Lung (tissue), 11 donors: ENCODE measurements at regions not wholly inside any gene's neighbourhood (a gene's known extent, or its start where the extent isn't known, plus 50 kb on each side); places are given as distances from the start of the nearest gene placed in this dataset.

Experiments used
- ATAC-seq: fragments of 200-7000 bp; cut with Tn5 transposase; one replicate; pipeline ENCODE4 v1.9.1; 2020; ENCODE audit warnings: moderate number of reproducible peaks; ENCODE audit not compliant: insufficient read depth, low FRiP score
- DNase-seq, 3 donors: peaks; one replicate each; pipeline ENCODE4 v3.0.0-alpha.2; 2013 to 2017
- H3K27ac ChIP-seq, 2 donors: one replicate each; pipeline ENCODE4 v1.5.1; 2013; ENCODE audit warnings: mild to moderate bottlenecking in 2 of 2, moderate library complexity in 2 of 2, control low read depth in 1 of 2, inconsistent platforms in 1 of 2, low read depth in 1 of 2, low read length in 1 of 2
- H3K27me3 ChIP-seq, 3 donors: one replicate each; pipeline ENCODE4 v1.5.1; 2013; ENCODE audit warnings: low read length in 2 of 3; ENCODE audit not compliant: control insufficient read depth in 3 of 3, insufficient read depth in 3 of 3
- H3K36me3 ChIP-seq, 4 donors: one replicate each; pipeline ENCODE4 v1.5.1; 2013; ENCODE audit warnings: low read length in 4 of 4, mild to moderate bottlenecking in 1 of 4, moderate library complexity in 1 of 4; ENCODE audit not compliant: control insufficient read depth in 4 of 4, insufficient read depth in 4 of 4
- H3K4me1 ChIP-seq, 5 donors: one replicate each; pipeline ENCODE4 v1.5.1; 2013; ENCODE audit warnings: low read length in 5 of 5, mild to moderate bottlenecking in 2 of 5, moderate library complexity in 1 of 5; ENCODE audit not compliant: control insufficient read depth in 5 of 5, insufficient read depth in 5 of 5
- H3K4me3 ChIP-seq: one replicate; pipeline ENCODE4 v1.5.1; 2013; ENCODE audit warnings: mild to moderate bottlenecking, control low read depth, moderate library complexity
- H3K9ac ChIP-seq, 2 donors: one replicate each; pipeline ENCODE4 v1.5.1; 2013; ENCODE audit warnings: low read length in 2 of 2, control low read depth in 1 of 2; ENCODE audit not compliant: insufficient read depth in 1 of 2
- H3K9me3 ChIP-seq, 4 donors: one replicate each; pipeline ENCODE4 v1.5.1; 2013; ENCODE audit warnings: low read length in 3 of 4, mild to moderate bottlenecking in 1 of 4, moderate library complexity in 1 of 4; ENCODE audit not compliant: control insufficient read depth in 4 of 4, insufficient read depth in 3 of 4
- whole genome bisulfite sequencing, 2 donors: extraction: QIAGEN DNeasy Blood & Tissue Kit; methylation state at CpG; one replicate each; pipeline ENCODE4 v1.1.7; 2013; 5-methylcytosine and 5-hydroxymethylcytosine counted together
- TF ChIP-seq, protein P1 (sequence below): IDR thresholded peaks from 2 replicates; pipeline ENCODE4 v1.5.1; 2012; ENCODE audit warnings: mild to moderate bottlenecking; ENCODE audit errors: control extremely low read depth, extremely low read depth
- donor health status: control.
- donor health status: control.
- donor health status: Bipolar disorder and iron deficiency.
- donor health status: healthy.
- donor health status: DM: yes; HTN: yes; CAD: no.

DNA sequence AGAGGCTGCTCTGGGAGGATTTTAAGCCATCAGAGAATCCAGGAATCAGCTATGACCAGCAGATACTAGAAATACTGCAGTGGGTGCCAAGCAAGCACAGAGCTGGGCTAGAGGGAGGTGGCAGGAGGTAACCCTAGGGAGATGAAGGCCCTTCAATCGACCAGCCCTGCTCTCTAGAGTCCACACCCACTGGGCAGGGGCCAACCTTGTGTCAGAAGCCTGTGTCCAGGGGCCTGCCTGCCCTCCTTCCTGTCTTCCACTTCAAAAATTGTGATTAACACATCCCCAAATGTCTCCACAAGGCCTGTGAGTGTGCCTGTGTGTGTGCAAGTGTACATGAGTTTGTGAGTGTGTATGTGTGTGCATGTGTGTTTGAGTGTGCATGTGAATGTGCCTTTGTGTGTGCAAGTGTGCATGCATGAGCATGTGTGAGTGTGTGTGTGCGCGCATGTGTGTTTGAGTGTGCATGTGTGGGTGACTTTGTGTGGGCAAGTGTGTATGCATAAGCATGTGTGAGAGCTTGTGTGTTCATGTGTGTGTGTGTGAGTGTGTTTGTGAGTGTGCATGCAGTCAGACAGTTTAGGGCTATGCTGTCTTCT lies 367.7 kb downstream of the SFMBT2 start:
- H3K9me3 ChIP-seq = no peaks in the 10 kb centered on the region
- ATAC-seq = no peak
- H3K27ac ChIP-seq = no peak overlapping the region
- 74 to 84% methylated on average over 3 of the region's 3 CpGs for WGBS, 2 donors
- H3K9ac ChIP-seq = no peak overlapping the region
- DNase-seq = no peak
- H3K4me1 ChIP-seq = peaks cover 0 to 1% (median 0%) of the 10 kb centered on the region in 5 donors
- H3K36me3 ChIP-seq = no peaks in the 10 kb centered on the region
- no peak overlapping the region for H3K4me3 ChIP-seq
- peaks cover 0 to 4% (median 0%) of the 10 kb centered on the region in 3 donors for H3K27me3 ChIP-seq
- TF ChIP-seq, protein P1, sequence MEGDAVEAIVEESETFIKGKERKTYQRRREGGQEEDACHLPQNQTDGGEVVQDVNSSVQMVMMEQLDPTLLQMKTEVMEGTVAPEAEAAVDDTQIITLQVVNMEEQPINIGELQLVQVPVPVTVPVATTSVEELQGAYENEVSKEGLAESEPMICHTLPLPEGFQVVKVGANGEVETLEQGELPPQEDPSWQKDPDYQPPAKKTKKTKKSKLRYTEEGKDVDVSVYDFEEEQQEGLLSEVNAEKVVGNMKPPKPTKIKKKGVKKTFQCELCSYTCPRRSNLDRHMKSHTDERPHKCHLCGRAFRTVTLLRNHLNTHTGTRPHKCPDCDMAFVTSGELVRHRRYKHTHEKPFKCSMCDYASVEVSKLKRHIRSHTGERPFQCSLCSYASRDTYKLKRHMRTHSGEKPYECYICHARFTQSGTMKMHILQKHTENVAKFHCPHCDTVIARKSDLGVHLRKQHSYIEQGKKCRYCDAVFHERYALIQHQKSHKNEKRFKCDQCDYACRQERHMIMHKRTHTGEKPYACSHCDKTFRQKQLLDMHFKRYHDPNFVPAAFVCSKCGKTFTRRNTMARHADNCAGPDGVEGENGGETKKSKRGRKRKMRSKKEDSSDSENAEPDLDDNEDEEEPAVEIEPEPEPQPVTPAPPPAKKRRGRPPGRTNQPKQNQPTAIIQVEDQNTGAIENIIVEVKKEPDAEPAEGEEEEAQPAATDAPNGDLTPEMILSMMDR = no peak

DNA sequence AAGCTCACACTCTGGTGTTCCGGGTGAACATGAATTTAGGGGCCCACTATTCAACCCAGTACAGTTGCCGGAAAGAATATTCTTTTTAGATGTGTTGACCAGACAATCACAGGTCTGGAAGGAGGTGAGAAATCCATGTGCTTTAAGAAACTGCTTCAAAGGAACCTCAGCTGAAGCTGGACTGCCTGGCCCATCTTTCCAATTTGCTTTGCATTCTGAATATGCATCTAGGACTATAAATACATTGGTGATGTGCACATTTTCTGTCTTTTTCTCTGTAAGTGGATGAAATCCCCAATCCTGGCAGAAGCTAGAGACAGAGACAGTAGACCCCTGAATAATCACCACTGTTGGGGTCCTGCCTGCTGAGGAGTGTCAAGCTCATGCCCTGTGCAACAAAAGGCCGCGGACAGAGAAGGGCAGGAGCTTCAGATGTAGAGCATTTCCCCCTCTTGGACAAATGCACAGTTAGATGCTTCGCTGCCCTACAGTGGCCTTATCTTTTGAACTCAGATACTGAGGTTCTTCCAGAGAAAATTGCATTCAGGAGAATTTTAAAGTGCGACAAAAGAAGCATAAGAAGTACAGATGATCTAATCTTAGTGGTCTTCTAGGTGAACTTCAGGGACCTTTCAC lies 368.3 kb downstream of the SFMBT2 start:
- Histone ChIP-seq H3K27me3 (peaks cover 0 to 4% (median 0%) of the 10 kb centered on the region in 3 donors), H3K4me3 (no peak overlapping the region), H3K36me3 (no peaks in the 10 kb centered on the region), H3K27ac (no peak overlapping the region), H3K9ac (no peak overlapping the region), H3K9me3 (no peaks in the 10 kb centered on the region), H3K4me1 (peaks cover 0 to 1% (median 0%) of the 10 kb centered on the region in 5 donors)
- WGBS, 2 donors = 95 to 98% methylated on average over 6 of the region's 6 CpGs
- DNase-seq (no peak), ATAC-seq (no peak)
- TF ChIP-seq, protein P1 = no peak

GRCh38 chr10:7042000-7042399 lies 368.8 kb downstream of the SFMBT2 start:
- ATAC-seq (no peak), DNase-seq (no peak)
- Histone ChIP-seq H3K36me3 (no peaks in the 10 kb centered on the region), H3K27ac (no peak overlapping the region), H3K4me3 (no peak overlapping the region), H3K9ac (no peak overlapping the region), H3K9me3 (no peaks in the 10 kb centered on the region), H3K27me3 (peaks cover 0 to 4% (median 0%) of the 10 kb centered on the region in 3 donors), H3K4me1 (peaks cover 0 to 1% (median 0%) of the 10 kb centered on the region in 5 donors)
- TF ChIP-seq, protein P1 = no peak
- WGBS, 2 donors = 84 to 86% methylated on average over 4 of the region's 4 CpGs
